GM13977 (cell line): ENCODE measurements at regions not wholly inside any gene's neighbourhood (a gene's known extent, or its start where the extent isn't known, plus 50 kb on each side); places are given as distances from the start of the nearest gene placed in this dataset.

Source experiments
- DNase-seq: peaks from one replicate; pipeline ENCODE4 v3.0.0; 2012; ENCODE audit warnings: low spot score
- CTCF ChIP-seq: IDR thresholded peaks from 2 replicates; pipeline ENCODE4 v1.5.1; 2012; ENCODE audit warnings: mild to moderate bottlenecking, control low read depth; ENCODE audit not compliant: insufficient read depth; ENCODE audit errors: extremely low read depth, missing control alignments
- in situ Hi-C: fragments of 300-500 bp; cut with MboI; formaldehyde crosslinking; loops from one replicate; pipeline ENCODE4 v1.12.0; 2022; ENCODE audit warnings: low sequenced_read_pairs, low pct_unique_long_range_greater_than_20kb, mixed read lengths, inconsistent platforms; ENCODE audit not compliant: unreplicated experiment

GRCh38 chr2:191559569-191559968, 118.4 kb upstream of the NABP1 start:
- no peak for DNase-seq
- in situ Hi-C loops = no loop called here
- TF ChIP-seq CTCF = no peak

GRCh38 chr2:191560411-191560980, 117.4 kb upstream of the NABP1 start:
- no peak for TF ChIP-seq CTCF
- DNase-seq = no peak
- in situ Hi-C loops = loop anchor here (10.0 kb wide), 2 partner anchors 124 to 604 kb away; no protein-coding TSS in a partner anchor

- no peak for TF ChIP-seq CTCF
- in situ Hi-C loops = loop anchor here (10.0 kb wide), 2 partner anchors 120 to 600 kb away; no protein-coding TSS in a partner anchor
- DNase-seq = no peak
Observed at GRCh38 chr2:191565120-191565519, 112.8 kb upstream of the NABP1 start.

- no peak for TF ChIP-seq CTCF
- in situ Hi-C loops = loop anchor here (10.0 kb wide), 2 partner anchors 119 to 599 kb away; no protein-coding TSS in a partner anchor
- DNase-seq = no peak
Observed at GRCh38 chr2:191565647-191566198, 112.2 kb upstream of the NABP1 start.

- in situ Hi-C loops = loop anchor here (10.0 kb wide), 2 partner anchors 118 to 598 kb away; no protein-coding TSS in a partner anchor
- DNase-seq = peak; percentile 59
- peak; percentile 87 for TF ChIP-seq CTCF
Observed at GRCh38 chr2:191566344-191566743, 111.6 kb upstream of the NABP1 start.

- TF ChIP-seq CTCF = no peak
- DNase-seq = no peak
- in situ Hi-C loops = loop anchor here (10.0 kb wide), 2 partner anchors 118 to 598 kb away; no protein-coding TSS in a partner anchor
Observed at GRCh38 chr2:191567206-191567605, 110.7 kb upstream of the NABP1 start.
